K562 (cell line): ENCODE measurements at regions not wholly inside any gene's neighbourhood (a gene's known extent, or its start where the extent isn't known, plus 50 kb on each side); places are given as distances from the start of the nearest gene placed in this dataset.

ENCODE experiments used
- ATAC-seq: fragments of 200-7000 bp; cut with Tn5 transposase; 3 replicates; pipeline ENCODE4 v1.9.1; 2020; ENCODE audit warnings: moderate library complexity
- BruUV-seq: library from RNA; stranded (reverse); fragments of 400-500 nt; replicated peaks from 2 replicates; lab custom pipeline; 2021; lab: Mats Ljungman, UMichigan
- CTCF ChIA-PET: fragments of 300-600 bp; formaldehyde crosslinking; extraction: SDS; loops from one replicate; lab custom pipeline; 2021; ENCODE audit warnings: low intra/inter-chr PET ratio; lab: Yijun Ruan, JAX
- POLR2A ChIA-PET: fragments of 300-600, 350-650 bp; sonication (Branson Sonifier 250); formaldehyde crosslinking; extraction: SDS; loops from one replicate; lab custom pipeline; 2021; ENCODE audit warnings: antibody characterized with exemption, inconsistent platforms; lab: Yijun Ruan, JAX
- DNase-seq, 4 experiments: peaks; one replicate each; pipeline versions ENCODE4 v3.0.0 to v3.0.0-alpha.2; 2011 to 2018; ENCODE audit warnings: low spot score in 3 of 4, mixed read lengths in 3 of 4; ENCODE audit errors: extremely low read depth in 1 of 4
- FAIRE-seq: peaks from 2 replicates; lab custom pipeline; 2011; peaks lifted over from hg19 to GRCh38; lab: Jason Lieb, UNC
- H2AFZ ChIP-seq: 2 replicates; pipeline ENCODE4 v1.6.0; 2011; ENCODE audit warnings: low read depth, low read length, control low read depth, inconsistent platforms
- H3K27ac ChIP-seq: fragments of 200-600 bp; 3 replicates; pipeline ENCODE4 v1.8.0; 2011; ENCODE audit warnings: low read depth, mild to moderate bottlenecking, control low read depth, inconsistent platforms, low read length, moderate library complexity, mixed read lengths; ENCODE audit errors: extremely low read depth
- H3K27me3 ChIP-seq, 2 experiments: fragments of 300-600 bp in 1 of 2; 2 replicates in 1 of 2; 3 replicates in 1 of 2; pipeline versions ENCODE4 v1.6.0 to v1.8.0; 2011; ENCODE audit warnings: inconsistent platforms in 2 of 2, low read length in 2 of 2, mild to moderate bottlenecking in 1 of 2, mixed read lengths in 1 of 2, moderate library complexity in 1 of 2; ENCODE audit not compliant: control insufficient read depth in 2 of 2, insufficient read depth in 2 of 2
- H3K36me3 ChIP-seq: fragments of 300-600 bp; 3 replicates; pipeline ENCODE4 v1.8.0; 2011; ENCODE audit warnings: mild to moderate bottlenecking, low read length, inconsistent platforms; ENCODE audit not compliant: control insufficient read depth, insufficient read depth
- H3K4me1 ChIP-seq, 2 experiments: fragments of 200-600 bp in 1 of 2; replicated peaks in 1 of 2; 2 replicates in 1 of 2; 3 replicates in 1 of 2; pipeline versions ENCODE4 v1.5.1 to v1.8.0; 2011; ENCODE audit warnings: inconsistent platforms in 2 of 2, low read length in 2 of 2, mild to moderate bottlenecking in 1 of 2, mixed read lengths in 1 of 2, moderate library complexity in 1 of 2; ENCODE audit not compliant: control insufficient read depth in 2 of 2, insufficient read depth in 2 of 2
- H3K4me2 ChIP-seq: 2 replicates; pipeline ENCODE4 v1.6.1; 2011; ENCODE audit warnings: low read length, control low read depth, inconsistent platforms, mixed read lengths; ENCODE audit not compliant: insufficient read depth
- H3K4me3 ChIP-seq: fragments of 200-600 bp; sonication (generic), shearing (Covaris generic); 2 replicates; pipeline ENCODE4 v1.5.1; 2016; ENCODE audit warnings: control low read depth, inconsistent platforms
- H3K79me2 ChIP-seq: fragments of 200-600 bp; 3 replicates; pipeline ENCODE4 v1.8.0; 2011; ENCODE audit warnings: low read length, inconsistent platforms; ENCODE audit not compliant: control insufficient read depth, insufficient read depth
- H3K9ac ChIP-seq, 2 experiments: 2 replicates each; pipeline versions ENCODE4 v1.6.0 to v1.6.1; 2011; ENCODE audit warnings: low read depth in 2 of 2, low read length in 2 of 2, control low read depth in 1 of 2, inconsistent platforms in 1 of 2, mild to moderate bottlenecking in 1 of 2, mixed read lengths in 1 of 2; ENCODE audit not compliant: insufficient read depth in 1 of 2
- H3K9me1 ChIP-seq: one replicate; pipeline ENCODE4 v1.6.0; 2011; ENCODE audit warnings: inconsistent platforms, mild to moderate bottlenecking, low read length, moderate library complexity; ENCODE audit not compliant: control insufficient read depth, insufficient read depth
- H3K9me3 ChIP-seq: replicated peaks from 2 replicates; pipeline ENCODE4 v1.5.1; 2011; ENCODE audit warnings: low read depth, low read length, inconsistent platforms; ENCODE audit not compliant: control insufficient read depth, insufficient read depth
- H4K20me1 ChIP-seq: replicated peaks from 2 replicates; pipeline ENCODE4 v1.6.1; 2011; ENCODE audit warnings: low read length, inconsistent platforms, mixed read lengths; ENCODE audit not compliant: control insufficient read depth, insufficient read depth
- CBX8 ChIP-seq: fragments of 200-600 bp; sonication (generic); IDR thresholded peaks from 2 replicates; pipeline ENCODE4 v1.6.1; 2012; ENCODE audit warnings: borderline replicate concordance, mixed run types, low read depth, mild to moderate bottlenecking, moderate library complexity, mixed read lengths, low read length, control low read depth, inconsistent platforms; ENCODE audit not compliant: poor library complexity, severe bottlenecking; ENCODE audit errors: extremely low read depth
- GATAD2A ChIP-seq: fragments of 450-650 bp; IDR thresholded peaks from 2 replicates; pipeline ENCODE4 v1.6.1; 2017
- POLR2G ChIP-seq: fragments of 200-400 bp; formaldehyde crosslinking; IDR thresholded peaks from 2 replicates; pipeline ENCODE4 v1.6.1; 2017; ENCODE audit warnings: low read depth, mild to moderate bottlenecking, antibody characterized with exemption, low read length, moderate library complexity
- SIN3A ChIP-seq, 2 experiments: fragments of 150-350 bp in 1 of 2; IDR thresholded peaks; 2 replicates each; pipeline ENCODE4 v1.6.1; 2011 to 2016; ENCODE audit warnings: borderline replicate concordance in 2 of 2, low read depth in 2 of 2, low read length in 2 of 2, mild to moderate bottlenecking in 2 of 2, moderate library complexity in 2 of 2; ENCODE audit not compliant: control insufficient read depth in 1 of 2
- ZNF764 ChIP-seq: fragments of 250-450 bp; sonication (Bioruptor Pico); IDR thresholded peaks from 2 replicates; pipeline ENCODE4 v1.4.0; 2020; ENCODE audit warnings: low read depth, mild to moderate bottlenecking, moderate library complexity
- WGBS: fragments of 100-300 bp; shearing (Covaris generic); methylation state at CpG from one replicate; pipeline ENCODE4 v1.1.6; 2016; ENCODE audit warnings: low coverage, mixed read lengths; ENCODE audit not compliant: insufficient coverage; ENCODE audit errors: missing lambda C conversion rate; 5-methylcytosine and 5-hydroxymethylcytosine counted together
- in situ Hi-C: fragments of 300-500 bp; cut with MboI; formaldehyde crosslinking; loops from 4 replicates; pipeline ENCODE4 v1.15.0; 2018; ENCODE audit warnings: inconsistent platforms, mixed read lengths
- intact Hi-C: fragments of 100-400 bp; cut with micrococcal nuclease; formaldehyde crosslinking; loops from 2 replicates; pipeline ENCODE4 v1.14.2; 2022

DNA sequence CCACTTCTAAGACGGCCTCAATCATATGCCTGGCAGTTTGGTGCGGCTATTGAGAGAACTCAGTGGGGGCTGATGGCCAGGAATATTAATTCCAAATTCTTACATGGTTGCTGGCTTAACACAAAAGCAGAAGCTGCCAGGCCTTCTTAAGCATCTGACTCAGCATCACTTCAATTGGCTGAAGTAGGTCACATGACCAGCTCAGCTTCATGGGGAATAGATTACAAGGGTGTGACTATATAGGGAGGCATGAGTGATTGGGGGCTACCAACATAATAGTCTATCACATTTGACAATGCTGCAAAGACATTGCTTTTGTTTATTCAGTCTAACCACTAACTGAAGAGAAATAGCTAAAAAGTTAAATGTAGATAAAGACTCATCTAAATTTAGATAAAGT lies 101.6 kb upstream of the ANKRD28 start (continued):
- TF ChIP-seq ZNF764: no peak
- TF ChIP-seq SIN3A (IDR thresholded peaks at IDR 0.05; ENCODE audit: borderline replicate concordance in 2 of 2, control insufficient read depth in 1 of 2, low read depth in 2 of 2, low read length in 2 of 2): no peak
- TF ChIP-seq POLR2G: no peak
- TF ChIP-seq, all 486 proteins: peak for 35

DNA sequence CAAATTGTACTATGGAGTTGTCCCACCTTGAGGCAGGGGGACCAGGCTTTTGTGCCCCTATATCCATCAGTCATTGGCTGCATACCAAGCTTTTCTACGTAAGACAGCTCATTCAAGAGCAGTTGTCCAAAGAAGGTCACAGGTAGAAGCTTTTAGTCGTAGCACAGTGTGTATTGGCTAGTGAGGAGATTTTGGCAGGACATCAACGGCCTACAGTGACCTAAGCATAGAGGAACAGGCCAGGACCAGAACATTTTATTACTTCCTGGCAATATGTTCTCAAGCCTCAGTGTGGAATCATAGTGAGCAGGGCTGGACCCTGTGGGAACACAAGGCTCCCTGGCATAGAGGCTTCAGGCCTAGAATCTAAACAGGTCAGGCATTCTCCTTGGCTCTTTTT lies 105.4 kb upstream of the ANKRD28 start:
- ChIA-PET CTCF (no interaction called here), POLR2A (interaction anchor here (1.1 to 1.2 kb wide), 2 partner anchors 15 to 17 kb away, joined by 3 to 4 read pairs; no protein-coding TSS in a partner anchor)
- Histone ChIP-seq H3K4me2 (no peak overlapping the region), H3K36me3 (no peaks in the 10 kb centered on the region), H2AFZ (no peak overlapping the region), H3K9me1 (no peaks in the 10 kb centered on the region), H3K27ac (no peak overlapping the region), H3K4me1 (peaks cover 4 to 9% of the 10 kb centered on the region in 2 experiments; a peak in 3 of 5 replicates), H3K9ac (no peak overlapping the region), H4K20me1 (no peaks in the 10 kb centered on the region), H3K27me3 (no peaks in the 10 kb centered on the region), H3K4me3 (no peak overlapping the region), H3K79me2 (no peaks in the 10 kb centered on the region), H3K9me3 (no peaks in the 10 kb centered on the region)
- FAIRE-seq: no peak
- intact Hi-C loops: no loop called here
- TF ChIP-seq GATAD2A (no peak), CBX8 (no peak)
- no TSS peak for BruUV-seq
- 8% methylated on average over 3 of the region's 3 CpGs for WGBS
- in situ Hi-C loops: no loop called here
- ATAC-seq: peak; percentile 29; the same call in 2 of the 3 replicates
- DNase-seq: no peak
